Activated T-helper 9 cell treated with anti-CD3 and anti-CD28 coated beads, Interleukin-2, amount 50 U/mL, for 16 hours (primary cell): ENCODE measurements at regions not wholly inside any gene's neighbourhood (a gene's known extent, or its start where the extent isn't known, plus 50 kb on each side); places are given as distances from the start of the nearest gene placed in this dataset.

ENCODE experiments used
- DNase-seq: peaks from one replicate; pipeline ENCODE4 v3.0.0-alpha.2; 2020; ENCODE audit warnings: low read depth

DNA sequence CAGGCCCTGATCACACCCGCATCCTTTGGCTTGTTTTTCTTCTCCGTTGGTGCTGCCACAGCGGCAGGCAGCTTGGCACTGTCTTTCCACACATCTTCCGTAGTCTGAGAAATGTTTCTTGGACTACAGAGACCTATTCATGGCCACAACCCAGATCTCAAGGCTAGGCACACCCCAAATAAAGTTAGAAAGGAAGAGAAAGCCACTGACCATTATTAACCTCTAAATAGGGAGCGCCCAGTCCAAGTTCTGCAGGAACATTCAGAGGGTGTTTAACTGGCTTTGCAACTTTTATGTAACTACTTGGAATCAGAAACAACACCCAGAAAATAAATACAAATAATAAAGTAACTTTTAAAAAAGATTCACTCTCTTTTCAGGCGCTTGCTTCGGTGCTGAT is 124.8 kb upstream of the NEDD9 start:
- DNase-seq, result no peak

DNA sequence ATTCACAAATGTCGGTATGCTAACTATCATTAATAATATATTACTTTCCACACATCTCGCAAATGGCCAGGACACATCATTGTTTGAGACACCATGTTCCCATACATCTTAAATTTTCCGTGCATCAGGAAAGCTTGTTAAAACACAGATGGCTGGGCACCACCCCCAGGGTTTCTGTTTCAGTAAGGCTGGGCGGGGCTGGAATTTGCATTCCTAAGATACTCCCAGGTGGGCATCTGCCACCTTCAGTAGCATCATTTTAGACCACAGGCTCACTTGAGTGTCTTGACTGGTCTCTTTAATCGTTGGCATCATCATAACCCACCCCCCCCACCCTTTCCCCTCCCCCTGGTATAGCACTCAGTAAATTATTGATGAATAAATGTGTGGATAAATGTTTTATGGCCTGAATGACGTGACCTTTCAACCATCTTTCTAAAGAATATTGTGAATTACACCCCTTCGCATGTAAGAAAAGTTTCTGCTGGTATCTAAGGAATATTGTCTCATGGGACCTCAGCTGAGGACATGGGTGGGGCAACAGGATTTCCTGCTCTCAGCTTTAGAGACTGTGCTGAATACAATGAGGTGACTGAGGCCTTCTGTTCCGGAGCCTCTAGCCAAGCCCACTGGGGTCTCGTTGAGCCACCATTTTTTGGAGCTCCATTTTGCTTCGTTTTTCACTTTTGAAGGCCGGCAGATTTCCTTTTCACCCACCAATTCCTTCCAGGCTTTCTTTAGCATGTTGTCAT is 124.1 kb upstream of the NEDD9 start:
- DNase-seq, result no peak

GRCh38 chr6:11353921-11354389 is 121.5 kb upstream of the NEDD9 start:
- DNase-seq, result peak; percentile 51

DNA sequence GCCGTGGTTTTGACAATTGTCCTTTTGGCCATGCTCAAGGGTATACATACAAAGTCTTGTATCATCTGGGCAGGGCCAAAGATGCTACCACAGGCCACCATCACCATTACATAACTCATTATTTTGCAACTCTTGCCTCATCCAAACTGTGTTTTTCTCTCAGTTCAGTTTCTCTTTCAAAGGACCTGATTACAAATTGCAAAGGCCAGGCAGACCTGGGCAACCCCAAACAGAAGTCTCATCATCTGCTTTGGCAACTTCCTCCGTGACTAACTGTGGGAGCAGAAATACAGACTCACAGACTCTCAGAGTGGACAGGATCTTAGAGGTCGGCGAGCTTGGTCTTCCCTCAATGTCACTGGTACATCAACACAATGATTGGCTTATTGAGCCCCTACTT is 117.8 kb upstream of the NEDD9 start:
- no peak for DNase-seq

DNA sequence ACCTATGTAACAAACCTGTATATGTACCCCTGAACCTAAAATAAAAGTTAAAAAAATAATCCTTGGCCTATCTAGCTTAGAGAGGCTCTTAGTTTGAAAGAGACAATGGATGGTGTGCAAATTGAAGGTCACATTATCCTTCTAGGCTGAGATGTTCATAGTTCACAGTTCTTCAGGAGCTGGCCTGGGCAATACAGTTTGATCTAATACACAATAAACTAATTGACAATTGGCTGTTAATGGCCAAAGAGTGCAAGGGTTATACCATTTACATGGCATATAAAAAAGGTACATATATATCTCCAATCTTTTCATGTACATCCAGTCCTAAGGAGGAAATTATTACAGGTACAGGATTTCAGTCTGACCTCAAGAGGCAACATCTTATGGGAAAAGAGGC is 117.4 kb upstream of the NEDD9 start:
- DNase-seq, result no peak

DNA sequence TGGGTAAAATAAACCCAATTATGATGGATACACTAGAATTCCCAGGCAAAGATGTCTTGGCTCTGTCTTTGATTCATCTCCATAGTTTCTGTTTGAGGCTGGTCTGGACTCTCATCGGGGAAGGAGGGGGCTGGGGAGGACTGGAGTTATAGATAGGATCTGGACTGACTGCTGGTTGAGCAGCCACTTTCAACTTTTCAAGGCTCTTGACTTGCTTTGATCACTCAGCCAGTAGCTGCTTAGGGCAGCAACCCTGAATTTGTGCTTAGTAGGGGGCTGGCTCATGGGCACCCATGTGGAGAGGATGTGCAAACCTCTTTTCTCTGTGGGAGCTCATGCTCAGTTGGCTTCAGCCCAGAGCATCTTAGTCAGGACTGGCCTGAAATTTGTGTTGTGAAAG is 114.0 kb upstream of the NEDD9 start:
- no peak for DNase-seq

- DNase-seq, result no peak
Observed at GRCh38 chr6:11345536-11345935, 113.1 kb upstream of the NEDD9 start.

DNA sequence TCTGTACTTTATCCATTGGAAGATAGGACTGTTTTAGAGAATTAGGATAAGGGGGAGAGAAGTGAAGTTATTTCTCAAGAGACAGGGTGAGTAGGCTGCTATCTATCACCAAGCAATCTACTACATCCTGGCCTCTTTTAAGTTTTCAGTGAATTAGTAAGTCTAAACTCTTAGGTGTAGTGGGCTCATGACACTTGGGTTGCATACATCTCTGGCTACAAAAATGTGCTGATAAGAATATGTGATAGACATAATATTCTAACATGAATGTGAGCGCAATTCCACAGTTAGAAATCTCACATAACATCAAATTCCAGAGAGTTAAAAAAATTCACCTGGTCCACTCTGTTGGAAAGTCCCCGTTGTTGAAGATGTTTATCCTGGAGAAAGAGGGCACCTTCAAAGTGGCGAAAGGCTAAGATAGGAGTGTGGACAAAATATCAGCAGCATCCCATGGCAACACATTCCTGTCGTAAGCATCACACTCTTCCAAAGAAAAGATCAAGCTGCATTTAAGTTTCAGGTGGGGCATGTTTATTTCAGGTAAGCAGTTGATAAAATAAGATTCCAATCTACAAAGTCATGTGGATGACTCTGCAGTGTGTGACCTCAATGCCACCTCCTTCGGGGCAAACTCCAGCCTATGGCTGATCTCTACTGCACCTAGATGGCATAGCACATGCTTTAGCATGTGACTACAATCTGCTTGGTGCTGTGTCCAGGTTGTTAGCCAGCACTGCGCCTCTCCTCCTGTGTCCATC is 111.7 kb upstream of the NEDD9 start:
- no peak for DNase-seq

- DNase-seq, result no peak
Observed at GRCh38 chr6:11341867-11342266, 109.4 kb upstream of the NEDD9 start.

DNA sequence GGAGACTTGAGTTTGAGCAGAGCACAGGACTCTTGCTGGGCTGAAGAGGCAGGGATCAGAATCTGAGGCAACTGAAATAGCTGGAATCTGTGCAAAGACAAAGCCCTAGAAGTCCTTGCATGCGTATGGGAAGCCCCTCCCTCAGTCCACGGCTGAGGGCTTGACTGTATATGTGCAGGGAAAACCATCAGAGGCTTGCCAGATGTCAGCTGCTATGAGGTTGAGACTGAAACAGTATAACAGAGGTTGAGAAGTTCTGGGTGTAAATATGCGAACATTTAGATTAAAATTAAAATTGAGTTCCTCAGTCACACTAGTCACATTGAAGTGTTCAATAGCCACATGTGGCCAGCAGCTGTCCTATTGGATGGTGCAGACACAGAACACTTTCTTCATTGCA is 108.8 kb upstream of the NEDD9 start:
- DNase-seq, result no peak

DNA sequence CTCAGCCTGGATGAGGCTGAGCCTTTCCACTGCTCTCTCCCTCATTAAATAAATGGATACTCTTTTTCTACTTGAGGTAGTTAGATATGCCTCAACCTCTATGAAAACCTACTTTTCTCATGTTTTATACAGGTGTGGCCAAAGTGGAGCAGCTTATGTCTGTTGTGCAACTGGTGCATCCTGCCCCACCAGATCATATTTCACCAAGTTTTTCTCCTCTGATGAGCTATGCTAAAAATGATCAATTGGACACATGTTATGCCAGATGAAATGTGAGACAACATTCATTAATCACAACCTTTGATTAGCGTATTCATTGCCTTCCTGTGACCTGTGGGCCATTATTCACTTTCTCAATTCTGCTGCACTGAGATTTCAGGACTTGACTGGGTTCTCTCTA is 106.9 kb upstream of the NEDD9 start:
- no peak for DNase-seq

GRCh38 chr6:11337306-11337705 is 104.8 kb upstream of the NEDD9 start:
- no peak for DNase-seq

DNA sequence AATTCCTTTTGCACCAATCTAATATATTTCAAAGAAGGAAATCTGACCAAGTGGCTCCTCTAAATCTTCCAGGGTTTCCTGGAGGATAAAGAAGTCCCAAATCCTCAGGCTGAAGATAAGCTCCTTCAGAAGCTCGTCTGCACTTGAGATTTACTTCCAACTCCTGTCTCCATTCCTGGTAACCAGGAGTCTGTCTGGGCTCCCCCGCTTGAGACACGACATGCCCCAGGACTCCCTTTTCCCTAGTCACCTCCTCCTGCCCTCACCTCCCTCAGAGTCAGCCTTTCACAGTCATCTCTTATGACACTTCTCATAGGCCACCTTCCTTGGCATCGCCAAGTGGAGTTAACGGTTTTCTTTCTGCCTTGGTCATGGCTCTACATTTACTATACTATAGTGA is 103.4 kb upstream of the NEDD9 start:
- no peak for DNase-seq

DNA sequence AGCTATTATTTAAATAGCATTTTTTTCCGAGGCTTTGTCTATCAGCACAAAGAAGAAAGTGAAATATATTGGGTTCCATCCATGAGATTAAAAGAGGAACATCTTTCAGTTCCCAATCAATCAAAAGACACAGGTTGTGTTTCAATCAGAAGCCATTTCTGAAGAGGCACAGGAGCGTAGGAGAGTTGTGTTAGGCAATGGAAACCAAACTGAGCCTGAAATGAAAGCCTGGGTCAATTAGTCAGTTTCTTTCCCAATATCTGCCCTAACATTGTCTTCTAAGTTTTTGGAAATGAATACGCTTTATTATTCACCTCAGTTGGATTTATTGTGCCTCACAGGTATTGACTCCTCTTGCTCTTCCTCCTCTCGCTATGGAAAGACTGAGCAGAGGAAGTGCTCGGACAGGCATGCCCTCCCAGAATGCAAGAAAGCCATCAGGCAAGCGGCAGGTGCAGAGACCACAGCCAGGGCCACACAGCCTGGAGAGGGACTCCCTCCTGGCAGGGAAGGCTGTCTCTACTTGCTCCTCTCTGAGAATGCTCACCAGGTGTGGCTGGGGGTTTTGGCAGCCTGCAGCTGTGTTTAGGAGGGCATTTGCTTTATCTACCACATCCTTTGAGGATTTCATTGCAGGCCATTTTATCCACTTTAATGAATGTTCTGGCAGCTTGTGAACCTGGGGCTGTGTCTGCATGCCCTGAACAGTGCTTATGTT is 100.8 kb upstream of the NEDD9 start:
- no peak for DNase-seq

GRCh38 chr6:11332463-11332862 is 100.0 kb upstream of the NEDD9 start:
- no peak for DNase-seq

GRCh38 chr6:11331111-11331510 is 98.6 kb upstream of the NEDD9 start:
- DNase-seq, result no peak

DNA sequence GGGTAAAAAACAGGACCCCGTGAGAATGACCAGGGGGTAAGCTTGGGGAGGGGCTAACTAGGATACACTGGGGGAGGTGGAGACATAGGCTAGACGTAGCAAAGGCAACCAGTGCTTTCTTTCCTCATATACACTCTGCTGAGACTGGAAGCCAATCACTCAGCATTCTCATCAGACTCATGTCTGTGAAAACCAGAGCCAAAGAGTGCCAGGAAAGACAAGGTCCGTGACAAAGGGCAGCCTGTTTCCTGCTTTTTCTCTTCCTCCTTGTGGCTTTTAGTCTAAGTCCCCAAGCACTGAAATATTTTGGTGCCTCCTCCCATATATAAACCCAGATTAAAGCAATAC is 97.9 kb upstream of the NEDD9 start:
- DNase-seq, result no peak

DNA sequence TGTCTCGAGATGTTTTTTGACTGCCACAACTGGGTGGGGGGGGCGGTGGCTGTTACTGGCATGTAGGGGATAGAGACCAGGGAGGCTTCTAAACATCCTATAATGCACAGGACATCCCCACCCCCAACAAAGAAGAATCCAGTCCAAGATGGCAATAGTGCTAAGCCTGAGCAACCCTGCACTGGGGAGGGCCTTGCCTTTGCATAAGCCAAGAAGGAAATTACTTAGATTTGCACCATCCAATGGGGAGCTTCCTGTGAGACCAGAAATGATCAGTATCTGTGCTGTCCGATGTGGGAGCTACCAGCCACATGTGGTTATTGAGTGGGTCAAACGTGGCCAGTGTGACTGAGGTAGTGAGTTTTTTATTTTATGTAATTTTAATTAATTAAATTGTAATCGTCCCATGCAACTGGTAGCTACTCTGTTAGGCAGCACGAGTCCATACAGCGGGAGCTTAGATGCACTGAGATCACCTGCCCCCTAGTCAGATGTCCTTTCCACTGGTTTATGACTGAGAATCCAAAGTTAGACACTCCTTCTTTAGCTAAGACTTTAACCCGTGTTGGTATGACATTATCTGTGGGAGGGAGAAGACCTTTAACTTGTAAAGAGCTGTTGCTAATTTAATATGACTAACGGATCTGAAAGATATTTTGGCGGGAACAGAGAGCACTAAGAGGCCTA is 97.4 kb upstream of the NEDD9 start:
- DNase-seq, result no peak

- no peak for DNase-seq
Observed at GRCh38 chr6:11328613-11329247, 96.3 kb upstream of the NEDD9 start.

DNA sequence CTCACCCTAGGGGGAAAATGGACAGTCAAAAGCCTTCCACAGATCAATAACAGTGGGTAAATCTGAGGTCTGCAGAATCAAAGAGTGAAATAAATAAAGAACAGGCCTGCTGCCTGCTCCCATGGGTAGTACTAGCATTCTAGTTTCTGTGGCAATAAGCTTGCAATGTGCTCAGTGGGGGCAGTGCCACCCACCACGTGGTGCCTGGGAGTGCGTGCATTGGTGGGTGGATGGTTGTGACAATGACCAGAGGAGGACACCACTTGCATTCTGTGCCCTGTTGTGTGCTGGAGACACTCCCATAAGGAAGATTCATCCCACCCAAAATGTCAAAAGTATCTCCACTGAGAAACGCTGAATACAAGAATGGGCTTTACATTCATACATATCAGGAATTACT is 95.5 kb upstream of the NEDD9 start:
- no peak for DNase-seq

GRCh38 chr6:11326116-11326515 is 93.6 kb upstream of the NEDD9 start:
- no peak for DNase-seq

DNA sequence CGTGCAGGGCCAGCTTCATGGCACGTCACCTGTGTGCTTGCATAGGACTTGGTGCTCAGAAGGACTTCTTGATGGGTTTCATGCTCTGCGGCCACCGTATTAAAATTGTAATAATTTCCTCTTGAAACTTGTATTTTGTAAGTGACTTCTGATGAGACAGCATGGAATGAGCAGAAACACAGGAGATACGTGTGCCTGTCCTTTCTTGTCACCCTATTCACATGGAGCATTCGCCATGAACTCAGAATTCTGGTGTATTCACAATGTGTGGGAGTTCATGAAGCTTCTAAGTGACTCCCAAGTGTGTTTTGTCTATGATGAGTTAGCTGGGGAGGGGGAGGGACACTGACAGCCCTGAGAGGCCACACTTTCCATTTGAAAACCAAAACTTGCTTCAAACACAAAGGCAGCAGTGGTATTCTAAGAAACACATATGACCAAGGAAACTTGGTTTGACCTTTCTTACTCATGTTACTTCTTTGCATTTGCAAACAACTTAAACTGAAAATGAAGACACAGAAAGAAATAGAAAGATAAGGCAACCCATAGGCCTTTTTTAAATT is 92.1 kb upstream of the NEDD9 start:
- DNase-seq, result peak; percentile 33
